ENCODE measurements at regions not wholly inside any gene's neighbourhood (a gene's known extent, or its start where the extent isn't known, plus 50 kb on each side); places are given as distances from the start of the nearest gene placed in this dataset.

GRCh38 chr11:109264128-109264527, 157.9 kb upstream of the C11orf87 start:
- Mint-ChIP-seq H3K9me3 (peaks cover 29% of the 10 kb centered on the region), H3K36me3 (ENCODE audit: low read depth) (peaks cover 17% of the 10 kb centered on the region), H3K27me3 (ENCODE audit: low read depth) (no peaks in the 10 kb centered on the region), H3K27ac (no peak overlapping the region), H3K4me3 (no peak overlapping the region), H3K4me1 (no peaks in the 10 kb centered on the region)
- no peak for TF ChIP-seq CTCF (IDR thresholded peaks at IDR 0.05; ENCODE audit: unreplicated experiment in 3 of 3)

GRCh38 chr11:109267293-109268095, 154.5 kb upstream of the C11orf87 start:
- Mint-ChIP-seq H3K27me3 (ENCODE audit: low read depth) (no peaks in the 10 kb centered on the region), H3K4me3 (no peak overlapping the region), H3K27ac (no peak overlapping the region), H3K9me3 (peaks cover 36% of the 10 kb centered on the region), H3K36me3 (ENCODE audit: low read depth) (peaks cover 12% of the 10 kb centered on the region), H3K4me1 (no peaks in the 10 kb centered on the region)
- TF ChIP-seq CTCF (IDR thresholded peaks at IDR 0.05; ENCODE audit: unreplicated experiment in 3 of 3), result no peak

GRCh38 chr11:109275931-109276330, 146.1 kb upstream of the C11orf87 start:
- Mint-ChIP-seq H3K27me3 (ENCODE audit: low read depth) (no peaks in the 10 kb centered on the region), H3K4me3 (no peak overlapping the region), H3K4me1 (peaks cover 6% of the 10 kb centered on the region), H3K36me3 (ENCODE audit: low read depth) (peaks cover 7% of the 10 kb centered on the region), H3K9me3 (peaks cover 42% of the 10 kb centered on the region), H3K27ac (peak overlapping the region in 2 of 3 experiments; percentile 31 to 32)
- no peak for TF ChIP-seq CTCF (IDR thresholded peaks at IDR 0.05; ENCODE audit: unreplicated experiment in 3 of 3)

- no peak overlapping the region for H3K27ac Mint-ChIP-seq
- H3K4me1 Mint-ChIP-seq, result peaks cover 12% of the 10 kb centered on the region
- H3K9me3 Mint-ChIP-seq, result peaks cover 14% of the 10 kb centered on the region
- H3K36me3 Mint-ChIP-seq (ENCODE audit: low read depth), result peaks cover 4% of the 10 kb centered on the region
- no peaks in the 10 kb centered on the region for H3K27me3 Mint-ChIP-seq (ENCODE audit: low read depth)
- no peak overlapping the region for H3K4me3 Mint-ChIP-seq
- TF ChIP-seq CTCF (IDR thresholded peaks at IDR 0.05; ENCODE audit: unreplicated experiment in 3 of 3), result no peak
Observed at GRCh38 chr11:109285465-109285864, 136.5 kb upstream of the C11orf87 start.

GRCh38 chr11:109291553-109291952, 130.4 kb upstream of the C11orf87 start:
- TF ChIP-seq CTCF (IDR thresholded peaks at IDR 0.05; ENCODE audit: unreplicated experiment in 3 of 3), result no peak
- Mint-ChIP-seq H3K9me3 (no peaks in the 10 kb centered on the region), H3K27me3 (ENCODE audit: low read depth) (no peaks in the 10 kb centered on the region), H3K27ac (no peak overlapping the region), H3K36me3 (ENCODE audit: low read depth) (no peaks in the 10 kb centered on the region), H3K4me3 (no peak overlapping the region), H3K4me1 (no peaks in the 10 kb centered on the region)

GRCh38 chr11:109298865-109299264, 123.1 kb upstream of the C11orf87 start:
- Mint-ChIP-seq H3K27me3 (ENCODE audit: low read depth) (no peaks in the 10 kb centered on the region), H3K4me1 (peaks cover 39% of the 10 kb centered on the region), H3K9me3 (no peaks in the 10 kb centered on the region), H3K27ac (no peak overlapping the region), H3K4me3 (no peak overlapping the region), H3K36me3 (ENCODE audit: low read depth) (no peaks in the 10 kb centered on the region)
- TF ChIP-seq CTCF (IDR thresholded peaks at IDR 0.05; ENCODE audit: unreplicated experiment in 3 of 3), result no peak

All from nephron (organoid).